Smooth muscle cell (in vitro differentiated cells): ENCODE measurements at regions not wholly inside any gene's neighbourhood (a gene's known extent, or its start where the extent isn't known, plus 50 kb on each side); places are given as distances from the start of the nearest gene placed in this dataset.

ENCODE experiments used
- DNase-seq: peaks from one replicate; lab custom pipeline; 2025; ENCODE audit not compliant: unreplicated experiment; lab: John Stamatoyannopoulos, UW
- H2AFZ ChIP-seq: fragments of 200-600 bp; sonication (generic); 2 replicates; pipeline ENCODE4 v1.6.0; 2016; ENCODE audit warnings: antibody characterized with exemption, low read depth, mild to moderate bottlenecking
- H3F3A ChIP-seq: fragments of 200-600 bp; sonication (generic); 2 replicates; pipeline ENCODE4 v1.6.0; 2017; ENCODE audit warnings: antibody characterized with exemption, low read depth
- H3K27ac ChIP-seq: fragments of 200-600 bp; sonication (generic); 2 replicates; pipeline ENCODE4 v1.5.1; 2016; ENCODE audit warnings: low read depth, mild to moderate bottlenecking
- H3K27me3 ChIP-seq: fragments of 200-600 bp; sonication (generic); 2 replicates; pipeline ENCODE4 v1.6.1; 2016; ENCODE audit warnings: low read depth, mild to moderate bottlenecking
- H3K36me3 ChIP-seq: fragments of 200-600 bp; sonication (generic); 2 replicates; pipeline ENCODE4 v1.5.1; 2016; ENCODE audit warnings: low read depth
- H3K4me1 ChIP-seq: fragments of 200-600 bp; sonication (generic); 2 replicates; pipeline ENCODE4 v1.5.1; 2016; ENCODE audit warnings: low read depth
- H3K4me2 ChIP-seq: fragments of 200-600 bp; sonication (generic); 2 replicates; pipeline ENCODE4 v1.6.0; 2016; ENCODE audit warnings: mild to moderate bottlenecking
- H3K4me3 ChIP-seq: fragments of 200-600 bp; sonication (generic); 2 replicates; pipeline ENCODE4 v1.5.1; 2016; ENCODE audit warnings: mild to moderate bottlenecking
- H3K79me2 ChIP-seq: fragments of 200-600 bp; sonication (generic); 2 replicates; pipeline ENCODE4 v1.6.0; 2016; ENCODE audit warnings: low read depth, mild to moderate bottlenecking
- H3K9ac ChIP-seq: fragments of 200-600 bp; sonication (generic); 2 replicates; pipeline ENCODE4 v1.6.0; 2016; ENCODE audit warnings: low read depth
- H3K9me3 ChIP-seq: fragments of 200-600 bp; sonication (generic); replicated peaks from 2 replicates; pipeline ENCODE4 v1.5.1; 2016; ENCODE audit warnings: low read depth
- H4K20me1 ChIP-seq: fragments of 200-600 bp; sonication (generic); 2 replicates; pipeline ENCODE4 v1.6.0; 2016; ENCODE audit warnings: low read depth
- CTCF ChIP-seq: fragments of 200-600 bp; sonication (generic); IDR thresholded peaks from 2 replicates; pipeline ENCODE4 v1.5.1; 2017; ENCODE audit warnings: borderline replicate concordance, mild to moderate bottlenecking, antibody characterized with exemption; ENCODE audit not compliant: insufficient read depth, poor library complexity, severe bottlenecking
- WGBS: methylation state at CpG from one replicate; pipeline ENCODE4 v1.1.7; 2016; ENCODE audit warnings: low lambda C conversion rate; 5-methylcytosine and 5-hydroxymethylcytosine counted together

- Histone ChIP-seq H3K4me2 (no peak overlapping the region), H3K4me3 (no peak overlapping the region), H3K27me3 (no peaks in the 10 kb centered on the region), H3K9me3 (no peaks in the 10 kb centered on the region), H3K27ac (no peak overlapping the region), H3F3A (no peaks in the 10 kb centered on the region), H3K9ac (no peak overlapping the region), H4K20me1 (no peaks in the 10 kb centered on the region), H2AFZ (no peak overlapping the region), H3K79me2 (no peaks in the 10 kb centered on the region), H3K4me1 (no peaks in the 10 kb centered on the region), H3K36me3 (no peaks in the 10 kb centered on the region)
- no peak for TF ChIP-seq CTCF
- no peak for DNase-seq
- 57% methylated on average over 7 of the region's 7 CpGs for WGBS
Observed at GRCh38 chr15:29401644-29402043, 132.0 kb upstream of the NSMCE3 start.

DNA sequence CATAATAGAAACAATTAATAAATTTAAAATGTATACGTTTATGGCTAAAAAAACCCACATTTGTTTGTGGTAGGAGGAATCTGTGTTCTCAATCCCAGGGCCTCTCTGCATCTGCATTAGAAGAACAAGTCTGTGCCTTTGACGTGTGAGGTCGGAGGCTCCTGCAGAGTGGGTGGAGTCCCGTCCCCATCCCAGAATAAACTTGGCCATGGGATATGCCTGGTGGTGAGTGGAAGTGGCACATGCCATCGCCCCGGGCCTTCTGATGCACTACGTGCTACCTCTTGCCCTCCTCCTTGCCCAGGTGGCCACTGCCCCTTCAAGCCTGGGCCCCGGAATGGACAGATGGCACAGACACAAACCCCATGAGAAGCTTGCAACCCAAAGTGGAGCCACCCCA is 131.1 kb upstream of the NSMCE3 start:
- Histone ChIP-seq H3F3A (no peaks in the 10 kb centered on the region), H3K27me3 (no peaks in the 10 kb centered on the region), H4K20me1 (no peaks in the 10 kb centered on the region), H3K79me2 (no peaks in the 10 kb centered on the region), H3K4me3 (no peak overlapping the region), H3K4me2 (no peak overlapping the region), H3K9me3 (no peaks in the 10 kb centered on the region), H3K36me3 (no peaks in the 10 kb centered on the region), H3K4me1 (no peaks in the 10 kb centered on the region), H2AFZ (no peak overlapping the region), H3K9ac (no peak overlapping the region), H3K27ac (no peak overlapping the region)
- no peak for TF ChIP-seq CTCF
- 66% methylated on average over 8 of the region's 8 CpGs for WGBS
- DNase-seq: no peak

- no peak overlapping the region for H2AFZ ChIP-seq
- 70% methylated on average over 1 of the region's 1 CpG for WGBS
- no peaks in the 10 kb centered on the region for H3K79me2 ChIP-seq
- no peaks in the 10 kb centered on the region for H3K4me1 ChIP-seq
- no peak overlapping the region for H3K4me3 ChIP-seq
- no peak for TF ChIP-seq CTCF
- H3K27me3 ChIP-seq: no peaks in the 10 kb centered on the region
- H3K27ac ChIP-seq: no peak overlapping the region
- no peaks in the 10 kb centered on the region for H3K9me3 ChIP-seq
- H3K4me2 ChIP-seq: no peak overlapping the region
- H3K9ac ChIP-seq: no peak overlapping the region
- no peaks in the 10 kb centered on the region for H4K20me1 ChIP-seq
- no peaks in the 10 kb centered on the region for H3K36me3 ChIP-seq
- no peaks in the 10 kb centered on the region for H3F3A ChIP-seq
- DNase-seq: no peak
Observed at GRCh38 chr15:29398907-29399306, 129.3 kb upstream of the NSMCE3 start.

GRCh38 chr15:29396176-29396811 is 126.7 kb upstream of the NSMCE3 start:
- Histone ChIP-seq H3K9me3 (no peaks in the 10 kb centered on the region), H3K36me3 (no peaks in the 10 kb centered on the region), H3K4me2 (no peak overlapping the region), H3K27ac (no peak overlapping the region), H3K27me3 (no peaks in the 10 kb centered on the region), H3K4me1 (no peaks in the 10 kb centered on the region), H3K9ac (no peak overlapping the region), H2AFZ (no peak overlapping the region), H4K20me1 (no peaks in the 10 kb centered on the region), H3F3A (no peaks in the 10 kb centered on the region), H3K79me2 (no peaks in the 10 kb centered on the region), H3K4me3 (no peak overlapping the region)
- WGBS: 90% methylated on average over 4 of the region's 4 CpGs
- no peak for DNase-seq
- TF ChIP-seq CTCF: no peak
